K562 (cell line): ENCODE measurements at regions not wholly inside any gene's neighbourhood (a gene's known extent, or its start where the extent isn't known, plus 50 kb on each side); places are given as distances from the start of the nearest gene placed in this dataset.

Experiments used
- ATAC-seq: fragments of 200-7000 bp; cut with Tn5 transposase; 3 replicates; pipeline ENCODE4 v1.9.1; 2020; ENCODE audit warnings: moderate library complexity
- BruUV-seq: library from RNA; stranded (reverse); fragments of 400-500 nt; replicated peaks from 2 replicates; lab custom pipeline; 2021; lab: Mats Ljungman, UMichigan
- CTCF ChIA-PET: fragments of 300-600 bp; formaldehyde crosslinking; extraction: SDS; loops from one replicate; lab custom pipeline; 2021; ENCODE audit warnings: low intra/inter-chr PET ratio; lab: Yijun Ruan, JAX
- POLR2A ChIA-PET: fragments of 300-600, 350-650 bp; sonication (Branson Sonifier 250); formaldehyde crosslinking; extraction: SDS; loops from one replicate; lab custom pipeline; 2021; ENCODE audit warnings: antibody characterized with exemption, inconsistent platforms; lab: Yijun Ruan, JAX
- DNase-seq, 4 experiments: peaks; one replicate each; pipeline versions ENCODE4 v3.0.0 to v3.0.0-alpha.2; 2011 to 2018; ENCODE audit warnings: low spot score in 3 of 4, mixed read lengths in 3 of 4; ENCODE audit errors: extremely low read depth in 1 of 4
- FAIRE-seq: peaks from 2 replicates; lab custom pipeline; 2011; peaks lifted over from hg19 to GRCh38; lab: Jason Lieb, UNC
- H2AFZ ChIP-seq: 2 replicates; pipeline ENCODE4 v1.6.0; 2011; ENCODE audit warnings: low read depth, low read length, control low read depth, inconsistent platforms
- H3K27ac ChIP-seq: fragments of 200-600 bp; 3 replicates; pipeline ENCODE4 v1.8.0; 2011; ENCODE audit warnings: low read depth, mild to moderate bottlenecking, control low read depth, inconsistent platforms, low read length, moderate library complexity, mixed read lengths; ENCODE audit errors: extremely low read depth
- H3K27me3 ChIP-seq, 2 experiments: fragments of 300-600 bp in 1 of 2; 2 replicates in 1 of 2; 3 replicates in 1 of 2; pipeline versions ENCODE4 v1.6.0 to v1.8.0; 2011; ENCODE audit warnings: inconsistent platforms in 2 of 2, low read length in 2 of 2, mild to moderate bottlenecking in 1 of 2, mixed read lengths in 1 of 2, moderate library complexity in 1 of 2; ENCODE audit not compliant: control insufficient read depth in 2 of 2, insufficient read depth in 2 of 2
- H3K36me3 ChIP-seq: fragments of 300-600 bp; 3 replicates; pipeline ENCODE4 v1.8.0; 2011; ENCODE audit warnings: mild to moderate bottlenecking, low read length, inconsistent platforms; ENCODE audit not compliant: control insufficient read depth, insufficient read depth
- H3K4me1 ChIP-seq, 2 experiments: fragments of 200-600 bp in 1 of 2; replicated peaks in 1 of 2; 2 replicates in 1 of 2; 3 replicates in 1 of 2; pipeline versions ENCODE4 v1.5.1 to v1.8.0; 2011; ENCODE audit warnings: inconsistent platforms in 2 of 2, low read length in 2 of 2, mild to moderate bottlenecking in 1 of 2, mixed read lengths in 1 of 2, moderate library complexity in 1 of 2; ENCODE audit not compliant: control insufficient read depth in 2 of 2, insufficient read depth in 2 of 2
- H3K4me2 ChIP-seq: 2 replicates; pipeline ENCODE4 v1.6.1; 2011; ENCODE audit warnings: low read length, control low read depth, inconsistent platforms, mixed read lengths; ENCODE audit not compliant: insufficient read depth
- H3K4me3 ChIP-seq: fragments of 200-600 bp; sonication (generic), shearing (Covaris generic); 2 replicates; pipeline ENCODE4 v1.5.1; 2016; ENCODE audit warnings: control low read depth, inconsistent platforms
- H3K79me2 ChIP-seq: fragments of 200-600 bp; 3 replicates; pipeline ENCODE4 v1.8.0; 2011; ENCODE audit warnings: low read length, inconsistent platforms; ENCODE audit not compliant: control insufficient read depth, insufficient read depth
- H3K9ac ChIP-seq, 2 experiments: 2 replicates each; pipeline versions ENCODE4 v1.6.0 to v1.6.1; 2011; ENCODE audit warnings: low read depth in 2 of 2, low read length in 2 of 2, control low read depth in 1 of 2, inconsistent platforms in 1 of 2, mild to moderate bottlenecking in 1 of 2, mixed read lengths in 1 of 2; ENCODE audit not compliant: insufficient read depth in 1 of 2
- H3K9me1 ChIP-seq: one replicate; pipeline ENCODE4 v1.6.0; 2011; ENCODE audit warnings: inconsistent platforms, mild to moderate bottlenecking, low read length, moderate library complexity; ENCODE audit not compliant: control insufficient read depth, insufficient read depth
- H3K9me3 ChIP-seq: replicated peaks from 2 replicates; pipeline ENCODE4 v1.5.1; 2011; ENCODE audit warnings: low read depth, low read length, inconsistent platforms; ENCODE audit not compliant: control insufficient read depth, insufficient read depth
- H4K20me1 ChIP-seq: replicated peaks from 2 replicates; pipeline ENCODE4 v1.6.1; 2011; ENCODE audit warnings: low read length, inconsistent platforms, mixed read lengths; ENCODE audit not compliant: control insufficient read depth, insufficient read depth
- BRD9 ChIP-seq: fragments of 450-650 bp; IDR thresholded peaks from 2 replicates; pipeline ENCODE4 v1.6.1; 2018; ENCODE audit warnings: low read depth; ENCODE audit not compliant: partially characterized antibody
- CEBPG ChIP-seq, 3 experiments: fragments of 200-800 bp in 1 of 3; sonication (Bioruptor generic) in 1 of 3; sonication (generic) in 1 of 3; formaldehyde crosslinking in 1 of 3; IDR thresholded peaks in 2 of 3; conservative IDR thresholded peaks in 1 of 3; 2 replicates each; pipeline versions ENCODE4 v1.6.1 to v1.8.0; 2016 to 2022; ENCODE audit warnings: missing compliant biosample characterization in 2 of 3, missing genetic modification characterization in 2 of 3, mild to moderate bottlenecking in 1 of 3, missing genetic modification reagents in 1 of 3
- HMGN3 ChIP-seq: IDR thresholded peaks from 2 replicates; pipeline ENCODE4 v1.6.1; 2011; ENCODE audit warnings: borderline replicate concordance, low read depth, mild to moderate bottlenecking, mixed read lengths, low read length; ENCODE audit not compliant: insufficient read length; ENCODE audit errors: extremely low read depth
- HNRNPLL ChIP-seq: fragments of 200-400 bp; formaldehyde crosslinking; IDR thresholded peaks from 2 replicates; pipeline ENCODE4 v1.6.1; 2017; ENCODE audit warnings: low read length, low read depth, mild to moderate bottlenecking; ENCODE audit not compliant: poor library complexity, severe bottlenecking
- LARP7 ChIP-seq: fragments of 450-650 bp; IDR thresholded peaks from 2 replicates; pipeline ENCODE4 v1.6.1; 2016
- SRSF9 ChIP-seq: fragments of 200-400 bp; formaldehyde crosslinking; IDR thresholded peaks from 2 replicates; pipeline ENCODE4 v1.6.1; 2017; ENCODE audit warnings: low read depth, low read length, borderline replicate concordance
- YY1 ChIP-seq, 3 experiments: IDR thresholded peaks; 2 replicates each; pipeline ENCODE4 v1.6.1; 2011; ENCODE audit warnings: low read length in 2 of 3, mild to moderate bottlenecking in 2 of 3, moderate library complexity in 2 of 3, borderline replicate concordance in 1 of 3, control low read depth in 1 of 3, low read depth in 1 of 3; ENCODE audit not compliant: insufficient read depth in 3 of 3, insufficient replicate concordance in 2 of 3, control insufficient read depth in 1 of 3, insufficient read length in 1 of 3; ENCODE audit errors: extremely low read depth in 1 of 3
- ZBED1 ChIP-seq: IDR thresholded peaks from 2 replicates; pipeline ENCODE4 v1.6.1; 2014
- ZFP30 ChIP-seq: fragments of 250-450 bp; sonication (Bioruptor Pico); IDR thresholded peaks from 2 replicates; pipeline ENCODE4 v1.8.0; 2022; ENCODE audit warnings: moderate library complexity, mild to moderate bottlenecking, inconsistent platforms, borderline replicate concordance
- WGBS: fragments of 100-300 bp; shearing (Covaris generic); methylation state at CpG from one replicate; pipeline ENCODE4 v1.1.6; 2016; ENCODE audit warnings: low coverage, mixed read lengths; ENCODE audit not compliant: insufficient coverage; ENCODE audit errors: missing lambda C conversion rate; 5-methylcytosine and 5-hydroxymethylcytosine counted together
- in situ Hi-C: fragments of 300-500 bp; cut with MboI; formaldehyde crosslinking; loops from 4 replicates; pipeline ENCODE4 v1.15.0; 2018; ENCODE audit warnings: inconsistent platforms, mixed read lengths
- intact Hi-C: fragments of 100-400 bp; cut with micrococcal nuclease; formaldehyde crosslinking; loops from 2 replicates; pipeline ENCODE4 v1.14.2; 2022

DNA sequence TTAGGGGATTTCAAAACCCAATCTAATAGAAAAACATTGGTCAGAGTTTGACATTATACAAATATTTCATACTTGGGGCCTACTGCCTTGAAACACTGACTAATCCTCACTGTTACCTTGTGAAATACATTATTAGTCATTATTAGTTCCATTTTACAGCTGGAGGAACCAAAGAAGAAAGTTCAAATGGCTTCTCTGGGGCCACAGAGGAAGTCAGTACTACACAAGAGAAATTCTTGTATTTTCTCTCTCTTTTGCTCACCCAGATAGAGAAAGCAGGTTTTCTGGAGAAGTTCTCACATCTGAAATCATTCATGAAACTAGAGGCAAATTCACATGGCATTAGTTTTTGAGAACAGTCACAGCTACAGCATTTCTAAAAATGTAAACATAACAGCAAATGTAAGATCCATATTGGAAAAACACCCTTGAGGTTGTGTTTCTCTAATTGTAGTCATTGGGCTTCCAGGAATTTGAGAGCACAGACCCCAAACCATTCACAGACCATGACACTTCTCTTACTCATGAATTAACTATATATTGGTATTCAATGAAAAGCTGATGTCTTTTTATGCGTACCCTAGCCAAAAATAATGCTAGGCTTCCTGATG is 83.0 kb downstream of the LLPH start:
- ChIA-PET POLR2A (interaction anchor here (0.8 kb wide), 1 partner anchor 15 kb away, joined by 4 read pairs; no protein-coding TSS in a partner anchor), CTCF (no interaction called here)
- no peak for FAIRE-seq
- H3K4me1 ChIP-seq = no peaks in the 10 kb centered on the region
- H3K4me2 ChIP-seq = no peak overlapping the region
- no peak for ATAC-seq
- H4K20me1 ChIP-seq = no peaks in the 10 kb centered on the region
- no peak overlapping the region for H3K4me3 ChIP-seq
- WGBS = 8% methylated on average over 1 of the region's 1 CpG
- H3K9ac ChIP-seq = no peak overlapping the region
- in situ Hi-C loops = no loop called here
- H3K79me2 ChIP-seq = no peaks in the 10 kb centered on the region
- H3K27ac ChIP-seq = no peak overlapping the region
- TF ChIP-seq ZBED1 (no peak), YY1 (IDR thresholded peaks at IDR 0.05; ENCODE audit: borderline replicate concordance in 1 of 3, control insufficient read depth in 1 of 3, extremely low read depth in 1 of 3, insufficient read depth in 3 of 3, insufficient read length in 1 of 3, insufficient replicate concordance in 2 of 3, low read depth in 1 of 3, low read length in 2 of 3) (peak in 1 of 3 experiments; percentile 22)
- TF ChIP-seq, all 486 proteins: peak for 1
- no peak for DNase-seq
- H3K9me1 ChIP-seq = no peaks in the 10 kb centered on the region
- no peak overlapping the region for H2AFZ ChIP-seq
- BruUV-seq = no TSS peak
- H3K27me3 ChIP-seq = peaks cover 0 to 10% of the 10 kb centered on the region in 2 experiments; a peak in 2 of 5 replicates
- H3K9me3 ChIP-seq = no peaks in the 10 kb centered on the region
- no peaks in the 10 kb centered on the region for H3K36me3 ChIP-seq
- intact Hi-C loops = no loop called here

DNA sequence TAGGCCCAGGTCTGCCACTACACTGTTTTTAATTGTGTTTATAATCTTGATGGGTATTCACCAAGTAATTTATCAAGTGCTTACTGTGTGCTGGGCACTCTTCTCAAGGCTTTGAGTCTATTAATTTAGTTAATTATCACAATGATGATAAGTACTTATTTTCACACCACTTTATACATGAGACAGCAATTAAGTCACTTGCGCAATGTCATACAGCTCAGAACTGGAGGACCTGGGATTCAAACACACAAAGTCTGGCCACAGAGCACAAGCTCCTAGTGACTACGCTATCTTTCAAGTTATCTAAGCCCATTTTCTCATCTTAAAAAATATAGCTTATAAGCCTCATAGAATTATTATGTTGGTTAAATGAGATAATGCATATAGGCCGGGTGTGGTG is 85.0 kb downstream of the LLPH start:
- Histone ChIP-seq H3K79me2 (no peaks in the 10 kb centered on the region), H3K4me2 (no peak overlapping the region), H3K9ac (no peak overlapping the region), H3K9me1 (no peaks in the 10 kb centered on the region), H3K27me3 (peaks cover 0 to 10% of the 10 kb centered on the region in 2 experiments; a peak in 3 of 5 replicates), H3K4me3 (no peak overlapping the region), H2AFZ (no peak overlapping the region), H3K27ac (no peak overlapping the region), H3K4me1 (no peaks in the 10 kb centered on the region), H3K36me3 (no peaks in the 10 kb centered on the region), H3K9me3 (no peaks in the 10 kb centered on the region), H4K20me1 (no peaks in the 10 kb centered on the region)
- POLR2A ChIA-PET = no interaction called here
- ATAC-seq (no peak), DNase-seq (no peak), FAIRE-seq (no peak)
- CTCF ChIA-PET = no interaction called here
- in situ Hi-C loops = no loop called here
- intact Hi-C loops = no loop called here
- no TSS peak for BruUV-seq
- TF ChIP-seq CEBPG (CRISPR knock-in tag; IDR thresholded peaks at IDR 0.05) (no peak), CEBPG (tag; conservative IDR thresholded peaks at IDR 0.05 in 1 of 2, IDR thresholded peaks at IDR 0.05 in 1 of 2) (0 out of 4 replicates have a peak, but pooled peaks of 1 of the 2 experiments have one; percentile 18), HNRNPLL (no peak), HMGN3 (no peak), BRD9 (no peak), SRSF9 (no peak), LARP7 (no peak), ZFP30 (CRISPR knock-in tag) (no peak)
- 0% methylated on average over 3 of the region's 3 CpGs for WGBS
